ENCODE measurements at regions not wholly inside any gene's neighbourhood (a gene's known extent, or its start where the extent isn't known, plus 50 kb on each side); places are given as distances from the start of the nearest gene placed in this dataset.

GRCh38 chr5:90227683-90228082, 181.9 kb downstream of the CETN3 start:
- no peak for TF ChIP-seq POLR2A (IDR thresholded peaks at IDR 0.05; ENCODE audit: low read depth, low read length)
- TF ChIP-seq POLR2AphosphoS5 (IDR thresholded peaks at IDR 0.05; ENCODE audit: low read depth, low read length), result no peak

Data from GM12892 (cell line).